ENCODE measurements at regions not wholly inside any gene's neighbourhood (a gene's known extent, or its start where the extent isn't known, plus 50 kb on each side); places are given as distances from the start of the nearest gene placed in this dataset.

GRCh38 chr13:85441975-85442374 lies 357.2 kb downstream of the SLITRK6 start:
- no peaks in the 10 kb centered on the region for H3K9me3 ChIP-seq
- H3K27ac ChIP-seq, result no peak overlapping the region
- no peak overlapping the region for H3K4me3 ChIP-seq
- 75 to 98% (median 95%) methylated on average over 1 of the region's 1 CpG for WGBS, 5 donors
- no peaks in the 10 kb centered on the region for H3K36me3 ChIP-seq
- no peak for DNase-seq
- TF ChIP-seq POLR2AphosphoS5 (IDR thresholded peaks at IDR 0.05) (no peak), POLR2A (IDR thresholded peaks at IDR 0.05) (no peak), CTCF (IDR thresholded peaks at IDR 0.05) (no peak), EP300 (IDR thresholded peaks at IDR 0.05) (no peak)
- H3K4me1 ChIP-seq, result no peaks in the 10 kb centered on the region
- intact Hi-C loops (cut with DNase I; ENCODE audit: low total_unique reads), result no loop called here
- no peaks in the 10 kb centered on the region for H3K27me3 ChIP-seq

GRCh38 chr13:85441364-85441763 lies 357.9 kb downstream of the SLITRK6 start:
- H3K27me3 ChIP-seq, result no peaks in the 10 kb centered on the region
- no peak overlapping the region for H3K4me3 ChIP-seq
- no peak overlapping the region for H3K27ac ChIP-seq
- no peaks in the 10 kb centered on the region for H3K9me3 ChIP-seq
- H3K4me1 ChIP-seq, result no peaks in the 10 kb centered on the region
- no peaks in the 10 kb centered on the region for H3K36me3 ChIP-seq
- intact Hi-C loops (cut with DNase I; ENCODE audit: low total_unique reads), result no loop called here
- no peak for DNase-seq
- TF ChIP-seq POLR2A (IDR thresholded peaks at IDR 0.05) (no peak), CTCF (IDR thresholded peaks at IDR 0.05) (no peak), POLR2AphosphoS5 (IDR thresholded peaks at IDR 0.05) (no peak), EP300 (IDR thresholded peaks at IDR 0.05) (no peak)
- 90 to 94% (median 93%) methylated on average over 12 of the region's 12 CpGs for WGBS, 5 donors

GRCh38 chr13:85436029-85436428 lies 363.2 kb downstream of the SLITRK6 start:
- H3K4me1 ChIP-seq, result no peaks in the 10 kb centered on the region
- intact Hi-C loops (cut with DNase I; ENCODE audit: low total_unique reads), result no loop called here
- no peak overlapping the region for H3K27ac ChIP-seq
- H3K9me3 ChIP-seq, result peaks cover 0 to 9% (median 1%) of the 10 kb centered on the region in 4 donors
- DNase-seq, result no peak
- no peaks in the 10 kb centered on the region for H3K27me3 ChIP-seq
- no peaks in the 10 kb centered on the region for H3K36me3 ChIP-seq
- 91 to 100% (median 94%) methylated on average over 1 of the region's 1 CpG for WGBS, 5 donors
- TF ChIP-seq POLR2AphosphoS5 (IDR thresholded peaks at IDR 0.05) (no peak), CTCF (IDR thresholded peaks at IDR 0.05) (no peak), POLR2A (IDR thresholded peaks at IDR 0.05) (no peak), EP300 (IDR thresholded peaks at IDR 0.05) (no peak)
- H3K4me3 ChIP-seq, result no peak overlapping the region

GRCh38 chr13:85434927-85435326 lies 364.3 kb downstream of the SLITRK6 start:
- Histone ChIP-seq H3K36me3 (no peaks in the 10 kb centered on the region), H3K4me3 (no peak overlapping the region), H3K4me1 (no peaks in the 10 kb centered on the region), H3K9me3 (peaks cover 0 to 9% (median 2%) of the 10 kb centered on the region in 4 donors), H3K27me3 (no peaks in the 10 kb centered on the region), H3K27ac (no peak overlapping the region)
- no peak for DNase-seq
- TF ChIP-seq CTCF (IDR thresholded peaks at IDR 0.05) (no peak), EP300 (IDR thresholded peaks at IDR 0.05) (no peak), POLR2A (IDR thresholded peaks at IDR 0.05) (no peak), POLR2AphosphoS5 (IDR thresholded peaks at IDR 0.05) (no peak)
- intact Hi-C loops (cut with DNase I; ENCODE audit: low total_unique reads), result no loop called here

Data from stomach (tissue), 8 donors.